Stimulated activated CD4-positive, alpha-beta T cell treated with anti-CD3 and anti-CD28 coated beads, Interleukin-1b, Interleukin-23, amount 100 ng/mL, for 1 hour (primary cell): ENCODE measurements at regions not wholly inside any gene's neighbourhood (a gene's known extent, or its start where the extent isn't known, plus 50 kb on each side); places are given as distances from the start of the nearest gene placed in this dataset.
"Not testable (repeated sequence)": the region's sequence is repeated elsewhere in the genome, so short reads cannot be mapped to it uniquely, and the experiment has no call there.

Experiments
- DNase-seq, 2 donors: peaks; one replicate each; pipeline ENCODE4 v3.0.0-alpha.2; 2020; ENCODE audit warnings: low read depth in 2 of 2

DNA sequence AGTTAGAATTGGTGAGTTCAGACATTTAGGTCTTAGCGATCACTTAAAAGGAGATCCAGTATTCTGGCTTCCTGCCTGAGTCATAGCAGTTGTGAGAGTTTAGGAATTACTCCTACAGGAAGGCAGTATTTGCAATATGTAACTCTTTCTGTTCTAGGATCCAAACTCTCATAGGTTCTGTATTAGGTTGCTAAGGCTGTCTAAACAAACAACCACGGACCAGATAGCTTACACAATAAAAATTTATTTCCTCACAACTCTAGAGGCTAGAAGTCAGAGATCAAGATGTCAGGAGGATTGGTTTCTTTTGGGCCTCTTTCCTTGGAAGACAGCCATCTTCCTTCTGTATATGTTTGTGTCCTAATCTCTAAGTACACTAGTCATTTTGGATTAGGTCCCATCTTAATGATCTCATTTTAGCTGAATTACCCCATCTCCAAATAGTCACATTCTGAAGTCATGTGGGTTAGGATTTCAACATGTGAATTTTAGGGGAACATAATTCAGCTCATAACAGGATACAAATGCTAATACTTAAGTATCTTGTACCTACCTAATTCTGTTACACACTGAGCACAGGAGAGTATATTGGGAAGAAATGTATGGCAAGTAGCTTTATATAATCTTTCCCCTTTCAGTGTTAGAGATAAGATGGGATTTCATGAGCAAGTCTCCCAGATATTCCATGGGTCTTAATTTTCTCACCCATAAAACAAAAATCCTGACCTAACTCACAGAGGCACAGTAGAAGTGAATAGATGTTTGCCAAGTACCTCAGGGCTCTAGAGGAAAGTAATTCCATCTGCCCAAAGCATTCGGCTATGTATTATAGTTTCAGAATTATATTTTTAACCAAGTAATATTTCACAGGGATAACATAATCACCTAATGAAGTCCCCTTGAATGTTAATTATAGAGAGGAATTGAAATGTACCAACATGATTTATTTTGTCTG, 144.4 kb downstream of the PTBP2 start:
- DNase-seq = no peak

DNA sequence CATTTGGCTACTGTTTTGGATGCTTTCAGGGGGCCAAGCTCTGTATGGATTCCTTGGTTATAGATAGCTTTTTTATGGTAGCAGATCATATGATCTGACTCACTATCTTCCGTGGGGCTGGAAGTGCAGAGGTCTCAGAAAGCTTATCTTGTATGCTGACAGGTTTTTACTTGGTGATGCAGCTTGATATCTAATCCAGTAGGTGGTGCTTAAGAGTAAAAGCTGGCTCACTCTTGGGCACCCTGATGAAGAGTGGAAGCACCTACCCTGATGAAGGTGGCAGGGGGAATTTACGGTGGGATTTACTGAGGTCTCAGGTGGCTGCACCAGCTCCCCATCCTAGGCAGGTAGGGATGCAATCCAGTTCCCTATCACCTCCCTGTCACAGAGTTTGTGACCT, 151.2 kb downstream of the PTBP2 start:
- DNase-seq = no peak

DNA sequence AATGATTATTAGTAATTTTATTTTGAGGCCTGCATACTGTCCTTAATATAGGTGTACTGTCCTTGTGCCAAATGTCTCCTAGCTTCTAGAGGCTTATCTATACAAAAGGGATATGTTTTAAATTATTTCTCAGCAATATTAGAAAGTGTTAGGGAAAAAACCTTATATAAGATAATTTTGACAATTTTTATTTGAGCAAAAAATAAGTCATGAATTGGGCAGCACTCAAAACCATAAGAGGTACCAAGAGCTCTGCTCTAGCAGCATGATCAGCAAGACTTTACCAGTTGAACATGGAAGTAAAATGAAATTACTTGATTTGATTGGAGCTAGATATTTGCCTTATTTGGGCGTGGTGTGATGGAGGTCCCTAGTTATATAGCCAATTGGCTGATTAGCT, 157.1 kb downstream of the PTBP2 start:
- DNase-seq = no peak

DNA sequence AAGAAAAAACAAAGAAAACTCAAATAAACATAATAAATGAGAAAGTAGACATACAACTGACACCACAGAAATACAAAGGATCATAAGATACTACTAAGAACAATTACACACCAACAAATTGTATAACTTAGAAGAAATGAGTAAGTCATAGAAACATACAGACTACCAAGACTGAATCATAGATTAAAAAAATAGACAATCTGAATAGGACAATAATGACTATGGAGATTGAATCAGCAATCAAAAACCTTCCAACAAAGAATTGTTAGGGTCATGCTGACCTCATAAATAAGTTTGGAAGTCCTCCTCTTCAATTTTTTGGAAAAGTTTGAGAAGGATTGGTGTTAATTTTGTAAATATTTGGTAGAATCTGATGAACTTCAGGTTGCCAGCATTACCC, 159.0 kb downstream of the PTBP2 start:
- DNase-seq = no peak

DNA sequence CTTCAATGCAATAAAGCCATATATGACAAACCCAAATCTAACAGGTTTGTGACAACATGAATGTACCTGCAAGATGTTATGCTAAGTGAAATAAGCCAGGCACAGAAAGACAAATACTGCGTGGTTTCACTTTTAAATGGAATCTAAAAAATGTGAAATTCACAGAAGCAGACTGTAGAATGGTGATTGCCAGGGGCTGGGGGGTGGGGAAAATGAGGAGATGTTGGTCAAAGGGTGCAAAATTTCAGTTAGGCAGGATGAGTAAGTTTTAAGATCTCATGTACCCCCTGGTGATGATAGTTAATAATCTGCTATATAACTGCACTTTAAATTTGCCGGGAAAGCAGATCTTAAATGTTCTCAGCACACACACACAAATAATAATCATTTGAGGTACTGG, 160.5 kb downstream of the PTBP2 start:
- no peak for DNase-seq

DNA sequence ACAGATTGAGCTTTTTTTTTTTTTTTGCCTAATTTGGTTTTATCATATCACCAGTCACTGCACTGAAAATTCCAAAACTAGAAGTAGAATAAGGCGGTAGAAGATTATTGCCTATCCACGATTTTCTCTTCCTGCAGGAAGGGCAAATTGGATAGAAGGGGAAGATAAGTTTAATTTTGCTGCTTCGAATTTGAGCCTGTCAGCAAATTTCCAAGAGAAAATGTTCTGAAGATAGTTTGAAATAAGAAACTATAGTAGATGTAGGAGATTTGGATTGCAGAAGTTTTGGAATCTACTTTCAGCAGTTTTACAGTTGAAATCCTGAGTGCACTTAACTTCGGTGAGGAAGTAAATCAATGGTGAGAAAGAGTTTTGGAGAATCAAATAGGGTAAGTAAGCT, 164.9 kb downstream of the PTBP2 start:
- no peak for DNase-seq

DNA sequence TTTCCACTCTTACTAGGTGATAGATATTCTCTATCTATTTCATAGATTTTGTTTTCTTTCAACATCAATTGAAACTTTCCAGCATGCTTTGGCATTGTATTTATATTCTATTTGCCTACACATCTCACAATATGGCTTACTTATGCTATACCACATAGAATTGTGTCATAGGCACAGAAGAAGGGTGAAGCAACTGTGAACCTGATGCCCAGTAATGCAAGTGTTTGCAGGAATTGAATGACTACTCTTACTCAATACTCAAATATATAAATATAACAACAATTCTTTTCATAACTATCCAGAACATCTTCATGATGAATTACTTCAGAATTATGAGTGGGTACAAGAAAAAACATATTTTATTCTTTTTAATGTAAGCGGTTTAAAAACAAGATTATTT, 165.9 kb downstream of the PTBP2 start:
- DNase-seq = no peak

DNA sequence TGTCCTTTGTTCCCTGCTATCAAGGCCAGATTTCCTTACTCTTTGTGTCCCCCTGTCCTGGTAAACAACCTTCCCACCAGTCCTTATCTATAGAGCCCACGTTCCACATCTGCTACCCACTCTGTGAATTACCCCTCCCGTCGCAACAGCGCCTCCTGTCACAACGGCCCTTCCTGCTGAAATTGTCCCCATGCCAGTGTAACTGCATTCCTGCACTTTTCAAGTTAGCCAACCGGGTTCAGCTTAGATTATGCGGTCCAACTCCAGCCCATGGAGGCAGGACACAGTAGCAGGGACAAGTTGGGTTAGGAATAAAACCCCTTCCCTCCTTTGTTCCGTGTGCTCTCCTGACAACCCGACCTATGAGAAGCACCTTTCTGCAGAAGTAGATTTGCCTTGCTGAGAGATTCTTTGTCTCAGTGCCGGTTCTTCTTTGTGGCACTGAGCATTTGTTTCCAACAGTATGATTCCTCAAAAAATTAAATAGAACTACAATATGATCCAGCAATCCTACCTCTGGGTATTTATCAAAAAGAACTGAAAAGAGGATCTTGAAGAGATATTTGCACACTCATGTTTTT, 180.3 kb downstream of the PTBP2 start:
- no peak for DNase-seq

DNA sequence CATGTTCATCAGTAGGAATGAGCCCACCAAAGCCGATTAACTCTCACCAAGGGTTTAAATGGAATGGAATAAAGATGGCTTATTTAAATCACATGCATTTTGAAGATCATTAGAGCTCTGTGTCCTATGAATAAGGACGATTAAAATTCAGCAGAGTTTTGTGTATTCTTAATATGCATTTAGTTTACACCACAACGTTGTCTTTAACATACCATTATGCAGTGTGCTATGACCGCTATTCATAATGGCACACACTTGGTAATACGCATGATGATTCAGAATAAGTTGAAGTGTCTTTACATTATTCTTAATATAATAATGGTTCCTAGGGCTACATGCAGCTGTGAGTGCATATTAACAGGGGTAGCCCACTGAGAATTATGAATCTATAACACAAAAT, 190.7 kb downstream of the PTBP2 start:
- DNase-seq = no peak

DNA sequence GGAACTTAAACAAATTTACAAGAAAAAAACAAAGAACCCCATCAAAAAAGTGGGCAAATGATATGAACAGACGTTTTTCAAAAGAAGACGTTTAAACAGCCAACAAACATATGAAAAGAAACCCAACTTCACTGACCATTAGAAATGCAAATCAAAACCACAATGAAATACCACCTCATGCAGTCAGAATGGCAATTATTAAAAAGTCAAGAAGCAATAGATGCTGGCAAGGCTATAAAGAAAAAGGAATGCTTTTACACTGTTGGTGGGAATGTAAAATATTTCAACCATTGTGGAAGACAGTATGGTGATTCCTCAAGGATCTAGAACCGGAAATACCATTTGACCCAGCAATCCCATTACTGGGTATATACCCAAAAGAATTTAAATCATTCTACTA, 194.1 kb downstream of the PTBP2 start:
- not testable (repeated sequence) for DNase-seq

DNA sequence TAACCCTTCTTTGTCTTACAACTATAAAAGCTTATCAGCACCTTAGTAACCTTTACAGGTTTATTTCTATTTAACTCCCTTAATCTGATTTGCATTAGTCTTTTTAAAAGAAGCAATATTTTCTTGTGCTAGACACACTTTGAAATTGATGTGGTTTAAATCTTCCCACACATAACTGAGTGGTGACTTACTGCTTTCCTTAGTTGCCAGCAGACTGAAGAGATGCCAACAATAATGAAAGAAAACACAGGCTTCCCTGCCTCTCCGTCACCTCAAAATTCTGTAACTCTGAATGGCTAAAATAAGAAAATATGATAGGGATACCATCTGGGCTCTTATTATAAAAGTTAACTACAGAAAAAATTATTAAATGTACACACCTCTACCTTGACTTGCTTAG, 196.8 kb downstream of the PTBP2 start:
- DNase-seq = no peak

DNA sequence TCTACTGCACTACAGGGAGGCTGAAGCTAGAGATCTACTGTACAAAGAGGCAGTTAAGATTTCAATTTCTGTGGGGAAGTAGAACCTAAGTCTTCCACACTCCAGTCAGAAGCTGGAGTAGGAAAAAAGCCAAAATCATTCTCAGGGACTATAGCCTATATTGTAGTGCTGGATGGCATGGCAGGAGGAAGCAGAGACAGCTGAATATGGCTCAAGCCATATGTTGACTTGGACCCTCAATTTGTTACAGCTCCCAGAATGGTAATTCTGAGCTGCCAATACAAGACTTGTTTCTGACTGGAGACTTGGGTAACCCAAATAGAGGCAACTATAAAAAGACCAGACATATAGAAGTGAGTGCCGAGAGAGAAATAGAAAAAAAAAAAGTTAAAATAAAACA, 200.6 kb downstream of the PTBP2 start:
- no peak for DNase-seq

DNA sequence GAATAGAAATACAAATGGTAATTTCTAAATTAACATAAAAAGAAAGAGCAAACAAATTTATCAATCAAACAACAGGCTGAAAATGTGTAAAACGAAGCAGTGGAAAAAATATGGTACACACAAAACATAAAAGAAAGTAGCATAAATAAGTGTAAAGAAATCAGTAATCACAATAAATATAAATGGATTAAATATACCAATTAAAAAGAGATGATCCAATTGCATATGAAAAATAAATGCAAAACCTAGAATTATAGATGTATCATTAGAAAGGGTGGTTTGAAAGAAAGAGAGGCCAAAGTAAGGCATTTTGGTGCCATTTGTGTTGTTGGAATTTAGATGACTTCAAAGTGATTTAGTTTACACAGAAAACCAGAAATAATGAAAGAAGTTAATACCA, 202.2 kb downstream of the PTBP2 start:
- no peak for DNase-seq

DNA sequence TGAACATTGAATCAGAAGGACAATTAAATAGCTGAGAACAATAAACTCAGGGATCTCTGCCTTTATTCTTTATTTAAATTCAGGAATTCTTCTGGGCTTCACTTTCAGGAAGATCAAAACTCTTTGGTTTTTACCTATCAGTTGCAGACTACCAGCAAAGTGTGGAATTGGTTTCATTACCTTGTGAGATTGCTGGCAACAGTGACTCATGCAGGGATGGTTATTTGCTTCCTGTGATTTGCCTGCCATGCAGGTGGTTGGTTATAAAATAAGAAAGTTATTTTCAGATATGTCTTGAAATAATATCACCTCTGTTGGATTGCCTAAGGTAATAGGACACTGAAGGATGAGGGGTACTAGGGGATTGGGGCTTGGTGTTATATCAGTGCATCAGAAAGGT, 204.6 kb downstream of the PTBP2 start:
- DNase-seq = no peak

DNA sequence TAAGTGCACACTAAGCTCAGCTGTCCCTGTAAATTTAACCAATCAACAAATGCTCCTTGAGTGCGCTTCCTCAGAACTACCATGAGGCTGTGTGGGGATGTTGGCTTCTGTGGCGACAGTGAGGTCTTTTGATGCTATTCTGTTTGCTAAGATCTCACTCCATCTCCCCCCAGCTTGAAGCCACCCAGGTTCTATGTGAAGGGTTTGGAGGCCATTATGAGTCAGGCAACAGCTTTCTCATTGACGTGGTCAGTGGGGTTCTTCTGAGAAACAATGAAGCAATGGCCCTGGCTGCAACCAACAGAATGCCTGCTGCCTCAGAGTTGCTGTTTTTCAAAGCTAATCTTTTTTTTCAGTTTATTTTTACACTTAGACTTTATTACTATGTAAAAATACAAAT, 205.5 kb downstream of the PTBP2 start:
- DNase-seq = no peak

DNA sequence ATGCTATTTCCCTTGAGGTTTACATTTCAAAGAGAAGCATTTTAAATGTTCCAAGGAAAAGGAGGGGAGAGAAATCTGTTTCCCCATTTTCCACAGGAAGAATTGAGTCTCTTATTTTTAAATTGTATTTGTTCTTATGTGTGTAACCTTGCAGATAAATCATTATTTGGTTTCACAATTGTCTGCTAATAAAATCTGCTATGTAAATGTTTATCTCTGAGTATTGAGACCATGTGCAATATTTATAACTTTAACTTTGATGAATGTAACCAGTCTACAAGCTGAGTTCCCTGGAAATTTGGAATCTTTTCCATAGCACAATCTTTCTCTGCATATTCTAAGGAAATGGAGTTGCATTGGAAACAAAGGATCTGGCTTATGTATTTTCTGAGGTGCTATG, 209.6 kb downstream of the PTBP2 start:
- DNase-seq = no peak

DNA sequence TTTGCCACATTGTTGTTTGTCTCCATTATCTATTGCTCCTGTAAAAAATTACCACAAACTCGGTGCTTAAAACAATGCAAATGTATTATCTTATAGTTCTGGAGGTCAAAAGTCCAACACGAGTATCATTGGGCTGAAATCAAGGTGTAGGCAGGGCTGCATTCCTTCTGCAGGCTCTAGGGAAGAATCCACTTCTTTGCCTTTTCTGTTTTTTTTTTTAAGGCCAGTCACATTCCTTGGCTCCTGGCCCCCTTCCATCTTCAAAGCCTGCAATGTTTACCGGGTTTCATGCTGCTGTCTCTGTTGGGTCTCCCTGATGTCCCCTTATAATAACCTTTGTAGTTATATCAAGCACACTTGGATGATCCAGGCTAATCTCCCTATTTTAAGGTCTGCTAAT, 212.7 kb downstream of the PTBP2 start:
- no peak for DNase-seq

DNA sequence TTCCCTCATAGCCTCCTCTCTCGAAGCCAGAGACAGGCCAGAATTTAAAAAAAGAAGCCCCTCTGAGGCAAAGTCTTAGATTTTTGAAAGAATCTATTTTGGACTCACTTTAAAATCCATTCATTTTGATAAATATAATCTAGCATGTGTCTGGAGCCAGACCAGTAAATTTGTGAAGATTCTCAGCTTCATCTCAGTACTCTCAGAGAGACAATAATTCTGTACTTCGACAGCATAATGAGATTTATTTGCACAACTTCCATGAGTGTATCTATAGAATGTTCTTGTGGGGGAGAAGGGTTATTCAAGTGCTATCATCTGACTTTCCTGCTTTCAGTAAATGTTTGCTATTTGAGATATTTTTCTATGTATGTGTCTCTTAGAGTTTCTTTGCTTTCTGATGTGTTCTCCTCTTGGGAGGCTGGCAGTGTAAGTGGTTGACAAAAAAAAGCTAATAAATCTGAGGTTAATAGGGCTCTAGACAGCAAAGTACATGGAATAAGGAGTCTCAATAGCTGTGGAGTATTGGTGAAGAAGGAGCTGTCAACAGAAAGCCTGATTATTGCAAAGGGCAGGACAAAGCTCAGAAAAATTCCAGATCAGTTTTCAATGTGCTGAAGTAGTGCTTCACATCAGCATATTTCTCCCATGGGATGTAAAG, 223.0 kb downstream of the PTBP2 start:
- no peak for DNase-seq

DNA sequence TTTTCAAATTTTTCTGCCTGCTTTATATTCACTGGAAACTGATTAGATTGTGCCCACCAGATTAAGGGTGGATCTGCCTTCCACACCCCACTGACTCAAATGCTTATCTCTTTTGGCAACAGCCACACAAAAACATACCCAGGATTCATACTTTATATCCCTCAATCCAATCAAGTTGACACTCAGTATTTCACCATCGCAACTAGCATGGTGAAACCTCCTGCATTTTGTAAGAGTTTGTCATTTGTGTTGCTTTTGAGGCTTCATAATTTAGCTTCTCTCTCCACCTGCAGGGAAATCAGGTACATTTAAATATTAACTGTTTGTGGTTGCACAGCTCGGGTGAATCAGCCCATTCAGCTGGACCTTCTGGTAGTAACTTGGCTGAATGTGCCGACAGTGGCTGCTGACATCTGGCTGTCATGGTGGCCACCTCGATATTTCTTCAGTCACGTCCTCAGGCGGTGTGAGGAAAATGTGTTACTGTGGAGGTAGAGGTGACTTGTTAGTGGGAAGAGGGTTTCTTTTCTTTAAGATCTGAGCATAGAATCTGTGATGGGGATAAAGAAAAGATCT, 224.0 kb downstream of the PTBP2 start:
- DNase-seq = no peak

DNA sequence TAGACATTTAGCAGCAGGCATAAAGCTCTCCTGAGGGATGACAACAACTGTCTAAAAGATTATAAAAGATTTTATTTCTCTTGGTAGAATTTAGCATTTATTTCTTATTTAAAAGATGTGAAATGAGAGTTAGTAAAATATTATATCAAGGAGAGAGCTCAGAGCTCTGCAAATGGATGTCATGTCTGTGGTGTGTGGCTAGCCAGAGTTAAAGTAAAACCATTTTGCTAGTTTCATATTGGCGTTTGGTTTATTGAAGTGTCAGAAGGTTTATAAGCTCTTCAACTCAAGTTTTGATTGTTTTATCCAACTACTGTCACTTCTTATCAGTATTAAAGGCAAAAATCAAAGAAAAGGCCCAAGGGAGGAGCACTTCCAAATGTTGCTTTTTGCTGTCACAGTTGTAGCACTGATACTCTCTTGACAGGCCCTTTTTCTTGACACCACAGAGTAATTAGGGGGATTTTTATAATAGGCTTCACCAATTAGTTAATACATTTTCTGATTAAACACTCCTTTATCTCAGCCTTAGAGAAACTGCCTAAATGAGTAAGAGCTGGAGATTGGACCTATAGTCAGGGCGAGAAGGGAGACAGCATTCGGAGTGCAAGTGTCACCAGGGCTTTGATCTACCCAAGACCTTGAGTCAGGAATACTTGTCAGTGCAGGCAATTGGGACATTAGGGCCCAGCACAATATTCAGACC, 233.9 kb downstream of the PTBP2 start:
- DNase-seq = no peak

DNA sequence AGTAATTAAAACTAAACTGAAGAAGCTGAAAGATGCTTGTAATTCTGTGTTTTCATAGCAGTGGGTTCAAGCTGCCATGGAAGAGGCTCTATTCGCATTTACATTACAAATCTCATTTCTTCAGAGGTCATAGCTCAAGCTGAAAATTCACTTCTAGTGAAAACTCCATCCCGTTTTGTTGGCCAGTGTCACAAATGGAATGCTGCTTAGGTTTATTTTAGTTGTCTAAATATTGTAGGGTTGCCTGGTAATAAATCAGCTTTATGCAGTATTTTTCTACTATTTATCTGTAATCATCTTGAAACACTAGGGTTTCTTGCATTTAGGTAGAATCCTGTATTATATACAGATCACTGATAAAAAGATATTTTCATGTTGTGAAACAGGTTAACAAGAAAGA, 240.6 kb downstream of the PTBP2 start:
- no peak for DNase-seq

DNA sequence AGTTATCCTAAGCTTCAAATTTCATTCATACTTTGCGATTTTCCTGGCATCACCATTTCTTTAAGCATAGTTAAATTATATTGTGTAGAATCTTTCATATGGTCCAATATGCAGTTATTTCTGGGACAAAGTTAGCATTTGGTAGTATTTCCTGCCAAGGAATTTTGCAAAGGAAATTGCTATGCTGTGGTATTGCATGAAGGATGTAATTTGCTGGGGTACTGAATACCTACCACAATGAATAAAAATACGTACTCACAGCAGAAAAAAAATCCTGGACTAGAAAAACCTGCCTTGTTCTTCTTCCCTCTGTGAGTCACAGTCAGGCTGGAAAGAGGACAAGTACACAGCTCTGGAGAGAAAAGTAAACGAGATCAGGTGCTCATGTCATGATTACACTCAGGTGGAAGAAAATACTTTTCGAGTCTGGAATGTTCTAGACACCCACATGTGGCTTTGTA, 241.2 kb downstream of the PTBP2 start:
- no peak for DNase-seq
